Stimulated activated CD4-positive, alpha-beta T cell treated with anti-CD3 and anti-CD28 coated beads, Interleukin-15, amount 100 ng/mL, for 24 hours (primary cell): ENCODE measurements at regions not wholly inside any gene's neighbourhood (a gene's known extent, or its start where the extent isn't known, plus 50 kb on each side); places are given as distances from the start of the nearest gene placed in this dataset.
"Not testable (repeated sequence)": the region's sequence is repeated elsewhere in the genome, so short reads cannot be mapped to it uniquely, and the experiment has no call there.

Experiments
- DNase-seq: peaks from one replicate; pipeline ENCODE4 v3.0.0-alpha.2; 2020

DNA sequence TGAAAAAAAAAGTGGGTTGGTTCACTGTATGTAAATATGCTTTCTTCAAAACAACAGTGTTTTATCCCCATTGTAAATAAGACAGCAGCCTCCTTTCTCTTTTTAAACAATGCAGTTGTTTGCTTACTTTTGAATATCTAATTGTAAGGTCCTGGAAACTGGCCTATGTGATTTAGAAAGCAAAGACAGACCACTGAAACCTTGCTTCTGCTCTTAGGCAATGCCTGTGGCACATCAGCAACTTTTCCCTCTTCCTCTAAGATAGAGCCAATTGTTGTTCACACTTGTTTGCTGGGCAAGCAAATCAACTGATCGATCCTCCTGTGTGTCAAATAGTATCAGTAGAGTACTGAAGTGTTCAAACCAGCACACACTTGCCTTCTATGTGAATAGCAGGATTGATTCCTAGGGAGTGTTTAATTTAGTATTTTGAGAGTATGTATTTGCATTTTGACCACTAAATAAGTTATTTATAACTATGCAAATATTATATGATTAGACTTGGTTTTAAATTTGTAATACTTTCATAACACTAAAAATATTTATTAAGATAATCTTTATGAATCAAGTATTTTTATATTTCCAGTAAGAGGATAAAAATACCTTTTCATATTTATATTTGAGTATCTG is 55.4 kb upstream of the GRPR start:
- DNase-seq = no peak

- DNase-seq = no peak
Observed at GRCh38 chrX:16063921-16064320, 59.4 kb upstream of the GRPR start.

GRCh38 chrX:16063141-16063540 is 60.2 kb upstream of the GRPR start:
- no peak for DNase-seq

DNA sequence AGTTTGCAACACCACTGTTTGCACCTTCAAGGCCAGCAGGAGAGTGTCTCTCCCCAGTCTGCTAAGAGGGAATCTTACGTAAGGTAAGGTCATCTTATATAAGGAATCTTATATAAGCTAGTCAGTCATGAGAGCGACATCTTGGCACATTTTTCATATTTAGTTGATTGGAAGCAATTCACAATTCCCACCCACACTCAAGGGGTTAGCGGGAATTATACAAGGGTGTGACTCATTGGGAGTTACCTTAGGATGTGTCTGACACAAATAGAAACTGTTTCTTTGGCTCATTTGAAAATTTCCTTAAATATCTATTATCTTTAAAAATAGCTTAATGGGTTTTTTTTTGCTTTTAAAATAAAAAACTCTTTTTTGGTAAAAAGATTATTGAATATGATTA is 62.1 kb upstream of the GRPR start:
- DNase-seq = no peak

GRCh38 chrX:16060252-16060651 is 63.1 kb upstream of the GRPR start:
- no peak for DNase-seq

GRCh38 chrX:16049126-16049525 is 74.2 kb upstream of the GRPR start:
- DNase-seq = not testable (repeated sequence)

DNA sequence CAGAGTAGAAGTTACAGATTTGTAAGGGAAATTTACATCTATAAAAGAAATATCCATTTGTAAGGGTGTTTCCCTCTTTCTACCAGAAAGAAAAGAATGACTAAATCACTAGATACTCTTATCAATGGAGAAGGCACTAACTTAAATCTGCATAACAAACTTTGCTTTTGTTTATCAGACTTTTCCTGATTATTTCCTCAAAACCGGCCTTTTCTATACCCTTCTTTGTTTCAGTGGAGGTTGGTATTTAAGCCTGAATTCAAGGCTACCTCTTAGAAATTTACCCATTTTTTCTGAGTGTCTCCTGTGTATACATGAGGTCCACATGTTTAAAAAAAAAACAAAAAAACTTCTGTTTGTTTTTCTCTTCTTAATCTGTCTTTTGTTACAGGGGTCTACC is 80.4 kb upstream of the GRPR start:
- DNase-seq = no peak

DNA sequence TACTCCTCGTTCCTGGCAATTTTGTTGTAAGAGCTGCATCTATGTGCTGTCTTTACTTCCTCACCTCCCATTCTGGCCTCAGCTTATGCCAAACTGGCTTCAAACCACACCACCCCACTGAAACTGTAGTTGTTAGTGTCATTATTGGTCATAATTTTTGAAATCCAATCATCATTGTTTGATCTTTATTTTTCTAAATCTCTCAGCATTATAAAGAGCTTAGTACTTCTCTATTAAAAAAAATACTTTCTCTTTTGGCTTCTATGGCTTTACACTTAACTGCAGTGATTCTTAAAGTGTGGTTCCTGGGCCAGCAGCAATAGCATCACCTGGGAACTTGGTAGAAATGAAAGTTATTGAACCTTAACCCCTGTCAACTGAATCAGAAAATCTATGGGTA is 83.5 kb upstream of the GRPR start:
- DNase-seq = no peak

DNA sequence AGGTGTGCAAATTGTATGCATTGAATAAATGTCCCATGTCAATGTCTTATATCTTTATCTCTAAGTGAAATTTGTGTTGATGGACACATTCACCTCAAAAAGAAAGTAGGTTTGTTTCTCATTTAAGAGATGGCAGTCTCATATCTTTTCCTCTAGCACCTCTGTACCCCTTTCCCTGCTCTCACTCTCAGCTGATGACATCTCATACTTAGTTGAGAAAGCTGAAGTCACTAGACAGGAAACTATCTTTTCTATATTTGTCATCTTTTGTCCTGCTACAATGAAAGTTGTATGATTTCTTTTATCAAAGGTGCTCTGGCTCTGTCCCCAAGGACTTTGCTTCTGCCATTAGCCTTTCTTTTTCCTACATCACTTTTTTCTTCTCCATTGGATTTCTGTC is 84.0 kb upstream of the GRPR start:
- no peak for DNase-seq

DNA sequence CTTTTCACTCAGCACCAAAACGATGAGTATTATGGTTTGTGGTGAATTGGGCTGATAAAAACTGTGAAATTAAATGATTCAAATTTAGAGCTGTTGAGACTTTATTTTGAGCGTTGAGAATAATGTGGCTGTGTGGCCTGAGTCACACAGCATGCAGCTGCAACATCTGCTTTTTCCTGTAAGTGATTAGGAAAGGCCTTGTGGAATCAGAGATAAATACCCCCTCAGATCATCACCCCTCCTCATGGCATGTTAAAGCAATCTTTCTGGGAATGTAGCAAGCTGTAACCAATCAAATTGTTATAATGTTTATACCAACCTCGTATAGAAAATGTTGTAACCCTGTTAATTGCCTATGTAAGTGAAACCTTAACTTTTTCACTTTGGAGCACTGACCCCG is 90.0 kb upstream of the GRPR start:
- DNase-seq = no peak

DNA sequence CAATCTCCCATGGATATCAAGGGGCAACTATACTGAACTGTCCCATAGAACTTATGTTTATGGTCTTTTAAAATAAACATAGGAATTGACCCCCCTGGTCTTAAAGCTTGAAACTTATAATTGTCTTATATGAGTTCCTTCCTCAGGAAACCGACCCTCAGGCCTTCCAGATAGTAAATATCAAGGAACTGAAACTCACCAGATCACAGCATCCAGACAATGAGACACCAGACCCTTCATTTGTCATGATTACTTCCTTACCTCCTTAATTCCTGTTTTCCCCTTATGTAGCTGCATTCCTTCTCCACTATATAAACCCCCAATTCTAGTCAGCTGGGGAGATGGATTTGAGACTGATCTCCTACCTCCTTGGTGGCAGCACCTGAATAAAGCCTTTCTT is 94.8 kb upstream of the GRPR start:
- DNase-seq = no peak

- peak; percentile 13 for DNase-seq
Observed at GRCh38 chrX:16023790-16024734, 99.3 kb upstream of the GRPR start.

GRCh38 chrX:16022580-16023200 is 100.7 kb upstream of the GRPR start:
- DNase-seq = no peak

- no peak for DNase-seq
Observed at GRCh38 chrX:16018291-16018690, 105.1 kb upstream of the GRPR start.

DNA sequence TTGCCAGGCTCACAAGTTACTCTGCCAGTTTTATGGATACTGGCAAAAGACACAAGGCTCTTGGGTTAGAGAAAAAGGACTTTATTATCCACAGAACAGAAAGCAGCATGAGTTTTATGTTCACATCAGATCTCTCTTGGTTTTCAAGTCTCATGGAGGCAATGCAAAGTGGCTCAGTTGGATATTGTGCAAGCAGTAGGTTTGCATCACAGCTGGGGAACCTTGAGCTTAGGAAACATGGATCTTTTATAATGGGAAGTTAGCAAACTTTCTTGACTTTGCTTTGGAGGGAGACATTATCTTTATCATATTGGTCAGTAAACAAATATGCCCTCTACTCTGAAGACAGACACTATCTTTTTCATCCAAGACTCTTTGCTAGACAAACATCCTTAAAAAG is 109.2 kb upstream of the GRPR start:
- no peak for DNase-seq

GRCh38 chrX:16012250-16012649 is 111.1 kb upstream of the GRPR start:
- no peak for DNase-seq

DNA sequence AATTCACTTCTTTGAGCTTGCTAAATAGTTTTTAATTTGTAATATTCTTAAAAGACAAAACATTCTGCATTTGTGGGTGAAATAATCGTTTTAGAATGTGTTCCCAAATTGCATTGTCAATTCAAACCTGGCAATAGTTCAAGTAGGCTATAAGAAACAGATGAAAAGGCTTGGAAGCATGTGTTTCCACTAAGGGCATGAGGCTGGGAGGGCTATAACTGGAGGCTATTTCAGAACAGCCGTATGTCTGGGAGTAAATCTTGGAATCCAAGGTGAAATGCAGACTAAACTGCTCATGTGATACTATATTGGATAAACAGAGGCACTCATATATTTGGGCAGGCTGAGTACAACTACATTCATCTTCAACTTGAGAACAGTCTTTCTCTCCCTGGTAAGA is 117.4 kb upstream of the GRPR start:
- DNase-seq = no peak

DNA sequence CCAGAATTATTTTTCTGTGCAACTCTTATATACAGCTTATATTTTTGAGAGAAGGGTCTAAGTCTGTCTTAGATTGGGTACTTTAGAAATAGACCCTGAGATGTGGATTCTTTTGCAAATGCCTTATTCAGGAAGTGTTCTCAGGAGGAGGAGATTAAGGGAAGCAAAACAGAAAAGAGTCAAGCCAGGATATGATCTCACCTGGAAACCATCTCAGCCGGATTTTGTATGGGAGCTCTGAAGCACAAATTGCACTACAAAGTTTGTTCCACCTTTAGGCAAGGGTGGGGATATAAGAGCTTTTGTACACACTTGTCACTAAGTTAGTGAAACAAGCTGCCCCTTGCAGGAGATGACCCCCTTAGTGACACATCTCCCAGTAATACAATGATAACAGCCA is 121.2 kb upstream of the GRPR start:
- DNase-seq = no peak

- no peak for DNase-seq
Observed at GRCh38 chrX:15998350-15998749, 125.0 kb upstream of the GRPR start.

DNA sequence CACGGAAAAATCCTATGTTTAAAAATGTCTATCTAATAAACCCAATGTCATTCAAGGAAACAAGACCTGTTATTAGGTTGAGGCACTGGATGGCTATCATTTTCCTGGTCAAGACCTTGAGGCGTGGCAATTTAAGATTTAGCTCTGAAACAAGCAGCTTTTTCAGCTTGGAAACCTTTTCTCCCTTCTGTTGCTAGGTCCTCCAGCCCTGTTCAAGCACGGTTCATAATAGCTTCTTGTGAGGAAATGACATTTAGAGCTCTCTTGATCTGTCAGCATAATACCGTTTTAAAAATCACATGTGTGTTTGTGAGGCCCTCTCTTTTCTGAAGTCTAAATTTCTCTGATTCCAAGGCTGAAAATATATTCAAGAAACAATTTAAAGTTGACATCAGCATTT is 133.6 kb upstream of the GRPR start:
- no peak for DNase-seq

- no peak for DNase-seq
Observed at GRCh38 chrX:15988661-15989603, 134.3 kb upstream of the AP1S2 start.

GRCh38 chrX:15985937-15986336 is 131.3 kb upstream of the AP1S2 start:
- peak; percentile 42 for DNase-seq

GRCh38 chrX:15983034-15983433 is 128.4 kb upstream of the AP1S2 start:
- no peak for DNase-seq
